Right renal cortex interstitium (tissue), 3 donors: ENCODE measurements at regions not wholly inside any gene's neighbourhood (a gene's known extent, or its start where the extent isn't known, plus 50 kb on each side); places are given as distances from the start of the nearest gene placed in this dataset.

Experiments used
- DNase-seq, 3 donors: peaks; one replicate each; pipeline ENCODE4 v3.0.0-alpha.2; 2013; ENCODE audit warnings: low read depth in 3 of 3, low spot score in 2 of 3

DNA sequence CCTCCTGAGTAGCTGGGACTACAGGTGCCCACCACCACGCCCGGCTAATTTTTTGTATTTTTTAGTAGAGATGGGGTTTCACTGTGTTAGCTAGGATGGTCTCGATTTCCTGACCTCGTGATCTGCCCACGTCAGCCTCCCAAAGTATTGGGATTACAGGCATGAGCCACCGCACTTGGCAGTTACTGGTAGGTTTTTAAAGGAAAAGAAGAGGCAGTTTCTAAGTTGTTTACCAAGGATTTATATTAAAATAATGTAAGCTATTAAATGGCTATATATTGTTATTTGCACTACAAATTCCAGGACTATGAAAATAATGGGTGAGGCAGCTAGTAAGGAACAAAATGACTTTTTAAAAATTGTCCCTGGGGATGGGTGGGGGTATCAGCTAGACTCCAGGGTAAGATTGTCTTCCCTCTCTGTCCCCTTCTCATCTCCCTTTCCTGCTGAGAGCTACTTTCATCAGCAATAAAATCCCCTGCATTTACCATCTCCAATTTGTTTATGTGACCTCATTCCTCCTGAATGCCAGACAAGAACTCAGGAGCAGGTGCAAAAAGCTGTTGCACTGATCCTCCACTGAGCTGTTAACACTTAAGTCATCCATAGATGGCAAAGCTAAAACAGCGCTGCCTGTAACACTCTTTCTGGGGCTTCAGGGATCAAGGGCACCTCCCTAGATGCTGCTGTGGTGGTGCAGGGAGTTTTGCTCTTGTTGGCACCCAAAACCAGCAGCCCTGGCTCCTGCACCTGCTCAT is 165.2 kb downstream of the ZPLD1 start:
- no peak for DNase-seq

DNA sequence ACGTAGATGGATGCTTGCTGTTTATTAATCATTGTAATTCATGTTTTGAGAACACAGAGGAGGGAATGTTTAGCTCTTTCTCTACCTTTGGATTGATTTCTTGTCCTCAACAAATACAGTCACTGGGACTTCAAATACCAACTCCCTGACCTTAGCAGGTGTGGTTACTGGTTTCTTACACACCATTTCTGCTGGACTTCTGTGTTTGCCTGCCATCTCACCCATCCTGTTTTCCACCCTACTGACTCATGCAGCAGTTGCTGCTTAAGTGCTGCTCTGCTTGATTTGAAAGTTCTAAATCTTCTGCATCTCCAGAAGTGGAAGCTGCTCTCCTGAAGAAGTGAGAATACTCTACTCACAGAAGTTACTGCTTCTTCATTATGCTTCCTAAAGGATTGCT is 170.3 kb downstream of the ZPLD1 start:
- DNase-seq, result no peak

DNA sequence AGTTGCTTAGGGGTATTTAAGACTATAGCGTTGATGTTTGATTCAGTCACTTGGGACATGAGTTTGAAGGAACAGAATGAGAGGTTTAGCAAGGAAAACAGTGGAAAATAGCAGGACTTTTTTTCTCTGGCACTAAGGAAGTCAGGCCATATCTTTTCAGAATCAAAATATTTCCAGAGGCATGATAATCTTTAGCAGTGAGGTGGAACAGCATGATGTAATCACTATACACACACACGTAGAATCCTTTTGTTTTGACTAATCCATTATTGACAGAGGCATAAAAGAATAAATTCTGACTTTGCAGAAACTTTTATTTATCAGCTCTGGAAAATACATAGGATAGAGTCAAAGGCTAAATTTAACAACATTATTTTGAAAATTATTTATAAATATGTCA is 174.1 kb downstream of the ZPLD1 start:
- DNase-seq, result no peak

GRCh38 chr3:102614021-102614569 is 179.3 kb downstream of the ZPLD1 start:
- DNase-seq, result no peak

DNA sequence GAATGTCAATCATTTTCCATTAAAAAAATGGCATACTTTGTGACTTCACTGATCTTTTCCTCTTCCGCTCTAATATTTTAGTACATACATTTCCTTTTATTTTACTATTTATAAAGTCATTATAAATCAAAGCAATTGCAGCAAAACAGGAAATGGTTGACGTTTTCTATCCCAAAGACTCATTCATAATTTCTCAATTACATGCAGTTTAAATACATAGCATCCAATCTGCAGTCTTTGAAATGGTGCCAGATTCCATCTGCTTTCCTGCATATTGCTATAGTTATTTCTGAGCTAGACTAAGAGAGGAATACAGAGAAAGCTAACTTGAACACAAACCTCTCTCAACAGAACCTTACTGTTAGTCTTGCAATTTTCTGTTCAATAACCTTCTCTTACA is 179.8 kb downstream of the ZPLD1 start:
- peak in 1 of 3 donors; percentile 7 for DNase-seq

GRCh38 chr3:102617381-102617780 is 182.6 kb downstream of the ZPLD1 start:
- DNase-seq, result no peak

GRCh38 chr3:102619361-102619760 is 184.5 kb downstream of the ZPLD1 start:
- DNase-seq, result no peak

GRCh38 chr3:102629943-102630342 is 195.1 kb downstream of the ZPLD1 start:
- DNase-seq, result no peak

- no peak for DNase-seq
Observed at GRCh38 chr3:102630531-102630930, 195.7 kb downstream of the ZPLD1 start.

DNA sequence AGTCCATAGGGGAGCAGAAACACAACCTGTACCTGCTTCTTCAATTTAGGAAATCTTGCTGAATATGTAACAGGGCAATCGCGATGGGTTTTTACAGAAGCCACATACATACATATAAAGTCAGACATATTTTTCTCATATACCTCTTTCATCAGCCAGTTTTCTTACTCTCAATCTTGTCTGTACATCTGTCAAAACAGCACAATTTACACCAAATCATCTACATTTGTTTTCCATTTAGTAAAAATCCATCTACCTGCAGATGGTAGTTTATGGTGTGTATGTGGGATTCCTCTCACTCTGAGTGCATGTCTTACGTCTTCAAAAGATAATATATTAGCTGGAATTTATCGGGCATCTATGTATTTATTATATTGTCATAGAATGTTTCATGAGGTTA is 208.7 kb downstream of the ZPLD1 start:
- no peak for DNase-seq

DNA sequence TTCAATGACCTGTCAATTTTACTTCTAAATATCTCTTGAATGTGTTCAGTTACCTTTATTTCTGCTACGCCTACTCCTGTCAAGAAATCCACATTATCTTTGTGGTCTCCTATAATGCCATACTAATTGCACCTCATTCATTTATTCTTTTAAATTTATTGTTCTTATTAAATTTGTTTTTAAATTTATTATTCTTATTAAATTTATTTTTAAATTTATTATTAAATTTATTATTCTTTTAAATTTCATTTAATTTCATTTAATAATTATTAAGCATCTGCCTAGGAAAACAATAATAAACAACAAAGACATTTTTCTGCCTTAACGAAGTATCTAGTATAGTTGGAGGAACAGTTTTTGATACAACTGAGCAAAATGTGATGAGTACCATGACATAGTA is 211.7 kb downstream of the ZPLD1 start:
- no peak for DNase-seq

- DNase-seq, result no peak
Observed at GRCh38 chr3:102660653-102661052, 225.8 kb downstream of the ZPLD1 start.

DNA sequence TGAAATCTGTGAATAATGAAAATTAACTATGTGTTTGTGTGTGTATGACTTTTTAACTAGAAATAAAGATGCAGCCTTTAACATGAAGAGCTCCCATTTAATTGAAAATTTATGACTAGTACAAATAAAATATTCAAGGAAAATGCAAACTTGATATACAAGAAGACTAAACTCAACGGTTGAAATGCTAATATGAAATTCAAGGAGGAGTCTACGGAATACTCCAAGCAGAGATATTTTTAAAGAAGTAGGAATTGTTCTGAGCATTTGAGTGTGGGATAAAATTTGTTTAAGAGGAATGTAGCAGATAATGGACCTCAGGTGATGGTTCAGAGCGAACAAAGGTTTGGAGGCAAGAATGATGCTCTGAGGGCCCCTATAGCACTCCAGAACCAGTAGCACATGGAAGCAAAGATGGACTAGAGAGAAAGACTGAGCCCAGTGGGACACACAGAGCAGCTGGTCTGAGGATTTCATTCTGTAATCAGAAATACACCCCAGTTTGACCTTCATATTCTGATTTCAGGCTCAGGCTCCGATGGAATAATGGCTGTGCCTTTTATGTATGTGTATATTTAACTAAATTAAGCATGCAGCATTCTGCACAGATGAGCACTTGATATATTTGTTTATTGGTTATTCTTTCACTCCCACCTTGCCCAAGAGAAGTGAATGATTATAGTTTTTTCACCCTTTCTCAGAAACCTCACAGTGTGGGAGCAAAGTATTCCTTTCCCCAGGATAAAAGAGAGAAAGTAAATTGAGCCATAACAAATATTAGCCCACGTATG is 227.1 kb downstream of the ZPLD1 start:
- DNase-seq, result no peak

GRCh38 chr3:102662498-102662772 is 227.6 kb downstream of the ZPLD1 start:
- DNase-seq, result no peak

GRCh38 chr3:102664126-102664525 is 229.3 kb downstream of the ZPLD1 start:
- DNase-seq, result no peak

DNA sequence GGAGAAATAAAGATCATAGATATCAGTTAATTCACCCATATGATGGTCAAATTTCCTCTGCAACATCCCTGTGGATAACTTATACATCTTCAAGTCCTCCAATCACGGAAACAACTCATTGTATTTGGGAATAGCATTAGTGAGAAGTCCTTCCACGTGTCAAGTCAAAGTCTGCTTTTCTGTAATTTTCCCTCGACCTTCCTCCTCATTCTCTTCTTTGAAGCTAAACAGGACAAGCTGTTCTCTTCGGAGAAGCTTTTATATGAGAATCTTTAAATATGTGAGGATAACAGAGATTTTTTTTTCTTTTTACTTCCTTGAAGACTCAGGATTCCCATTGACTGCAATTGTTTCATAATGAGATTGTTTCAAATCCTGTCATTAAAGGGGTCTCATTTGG is 230.4 kb downstream of the ZPLD1 start:
- DNase-seq, result no peak

DNA sequence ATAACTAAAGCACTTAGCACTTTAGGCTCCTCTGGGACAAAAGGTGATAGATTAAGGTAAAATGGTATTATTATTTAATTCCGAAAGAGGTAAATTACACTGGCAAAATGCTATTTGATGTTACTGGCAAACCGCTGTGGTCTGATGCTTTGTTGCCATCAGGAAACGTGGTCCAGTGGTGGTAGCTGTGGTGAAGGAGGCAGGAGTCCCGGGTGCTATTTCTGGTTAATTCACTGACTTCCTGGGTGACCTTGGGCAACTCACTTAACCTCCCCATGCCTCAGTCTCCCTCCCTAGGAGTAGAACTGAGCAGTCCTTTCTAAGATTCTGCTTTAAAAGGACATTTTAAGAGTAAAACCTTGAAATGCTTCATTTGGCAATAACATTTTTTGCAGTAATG is 233.4 kb downstream of the ZPLD1 start:
- no peak for DNase-seq

GRCh38 chr3:102670986-102671385 is 236.2 kb downstream of the ZPLD1 start:
- DNase-seq, result no peak

DNA sequence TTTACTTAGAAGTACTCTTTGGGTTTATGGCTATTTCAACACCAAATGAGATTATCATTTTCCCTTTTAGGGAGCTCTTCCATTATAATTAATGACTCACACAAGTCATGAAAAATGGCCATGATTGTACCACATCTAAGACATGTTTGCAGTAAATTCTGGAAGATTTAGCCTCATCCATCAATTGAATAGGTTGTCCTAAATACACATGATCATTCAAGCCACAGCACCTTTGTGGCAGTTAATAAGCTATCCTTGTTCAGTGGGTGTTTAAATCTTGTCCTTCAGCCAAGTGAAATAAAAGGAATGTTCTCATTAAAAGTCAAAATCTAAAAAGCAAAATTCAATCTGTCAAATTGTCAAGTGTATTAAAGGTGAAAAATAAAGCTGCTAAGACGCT is 237.5 kb downstream of the ZPLD1 start:
- no peak for DNase-seq

DNA sequence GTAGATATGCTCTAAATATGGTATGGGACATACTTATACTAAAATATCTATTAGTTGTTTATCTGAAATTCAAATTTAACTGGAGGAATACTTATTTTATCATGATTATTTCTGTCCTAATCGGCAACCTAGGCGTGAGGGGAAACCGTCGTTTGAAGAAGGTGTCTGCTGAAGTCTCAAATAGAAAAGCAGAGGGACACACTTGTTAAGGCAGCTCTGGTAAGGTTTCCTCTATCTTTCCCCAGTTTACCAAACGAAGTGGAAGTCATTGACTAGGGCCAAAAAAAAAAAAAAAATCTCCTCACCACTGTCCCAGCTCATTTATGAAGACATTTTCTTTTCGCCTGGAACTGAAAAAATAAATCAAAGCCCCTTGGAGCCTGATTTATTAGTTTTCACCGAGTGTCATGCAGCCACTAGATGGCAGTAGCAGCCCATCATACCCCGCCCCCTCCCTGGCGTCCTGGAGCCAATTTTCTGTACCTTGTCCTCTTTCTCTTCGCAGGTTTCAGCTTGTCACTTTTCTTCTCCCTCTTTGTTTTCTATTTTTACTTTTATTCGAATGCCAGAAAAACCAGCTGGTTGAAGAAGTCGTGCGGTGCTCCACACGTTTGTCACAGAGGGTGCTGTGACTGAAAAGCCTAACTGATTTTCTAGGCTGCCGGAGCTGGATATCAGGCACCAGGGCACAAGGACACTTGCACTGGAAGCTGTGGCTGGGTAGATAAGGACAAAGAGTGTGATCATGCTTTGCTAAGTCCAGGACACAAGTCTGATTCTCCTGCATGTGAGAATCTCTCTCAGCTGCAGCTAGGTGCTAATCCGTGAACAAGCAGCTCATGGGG is 238.7 kb downstream of the ZPLD1 start:
- DNase-seq, result peak; percentile 64 to 69 (median 65)

DNA sequence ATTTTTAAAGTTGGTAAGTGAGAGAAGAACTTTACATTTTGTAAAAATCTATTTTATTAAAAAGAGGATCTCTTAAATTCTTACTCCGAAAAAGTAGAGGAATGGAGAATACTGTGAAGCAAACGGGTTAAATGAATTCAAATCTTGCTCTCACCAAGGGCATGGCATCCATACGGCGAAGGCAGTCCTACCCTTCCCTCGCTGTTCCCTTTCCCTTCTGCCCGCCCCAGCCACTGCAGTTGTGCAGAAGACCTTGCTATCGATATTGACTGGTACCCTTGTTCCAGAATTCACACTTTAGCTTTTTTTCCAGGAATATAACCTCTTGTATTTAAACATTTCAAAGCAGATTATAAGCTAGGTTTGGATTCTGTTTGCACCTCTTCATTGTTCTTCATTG is 239.5 kb downstream of the ZPLD1 start:
- no peak for DNase-seq
